Type B pancreatic cell (in vitro differentiated cells): ENCODE measurements at regions not wholly inside any gene's neighbourhood (a gene's known extent, or its start where the extent isn't known, plus 50 kb on each side); places are given as distances from the start of the nearest gene placed in this dataset.

Experiments used
- DNase-seq: peaks from one replicate; pipeline ENCODE4 v3.0.0; 2021; ENCODE audit warnings: mixed read lengths; ENCODE audit not compliant: unreplicated experiment; ENCODE audit errors: extremely low spot score
- H3K27ac Mint-ChIP-seq: 2 replicates; pipeline ENCODE4 v1.8.0; 2021; ENCODE audit warnings: mild to moderate bottlenecking, mixed read lengths
- H3K27me3 Mint-ChIP-seq: 2 replicates; pipeline ENCODE4 v1.8.0; 2021; ENCODE audit warnings: mixed read lengths
- H3K36me3 Mint-ChIP-seq: 2 replicates; pipeline ENCODE4 v1.8.0; 2021; ENCODE audit warnings: mixed read lengths
- H3K4me1 Mint-ChIP-seq: one replicate; pipeline ENCODE4 v1.8.0; 2021; ENCODE audit warnings: mixed read lengths; ENCODE audit not compliant: unreplicated experiment
- H3K4me3 Mint-ChIP-seq: 2 replicates; pipeline ENCODE4 v1.8.0; 2021; ENCODE audit warnings: mild to moderate bottlenecking, mixed read lengths
- H3K9me3 Mint-ChIP-seq: 2 replicates; pipeline ENCODE4 v1.8.0; 2021; ENCODE audit warnings: mixed read lengths
- CTCF ChIP-seq: fragments of 200-600 bp; sonication (generic); conservative IDR thresholded peaks from 2 replicates; pipeline ENCODE4 v1.5.0; 2021; ENCODE audit warnings: antibody characterized with exemption, mild to moderate bottlenecking

GRCh38 chr3:54026543-54026942, 95.8 kb upstream of the CACNA2D3 start:
- H3K36me3 Mint-ChIP-seq = no peaks in the 10 kb centered on the region
- H3K9me3 Mint-ChIP-seq = no peaks in the 10 kb centered on the region
- DNase-seq = no peak
- H3K4me1 Mint-ChIP-seq = no peaks in the 10 kb centered on the region
- TF ChIP-seq CTCF = no peak
- no peak overlapping the region for H3K27ac Mint-ChIP-seq
- H3K27me3 Mint-ChIP-seq = no peaks in the 10 kb centered on the region
- H3K4me3 Mint-ChIP-seq = no peak overlapping the region

GRCh38 chr3:54021071-54021470, 101.3 kb upstream of the CACNA2D3 start:
- no peak for TF ChIP-seq CTCF
- Mint-ChIP-seq H3K9me3 (no peaks in the 10 kb centered on the region), H3K36me3 (no peaks in the 10 kb centered on the region), H3K27me3 (no peaks in the 10 kb centered on the region), H3K27ac (no peak overlapping the region), H3K4me1 (no peaks in the 10 kb centered on the region), H3K4me3 (no peak overlapping the region)
- DNase-seq = no peak

- H3K4me1 Mint-ChIP-seq = no peaks in the 10 kb centered on the region
- no peaks in the 10 kb centered on the region for H3K9me3 Mint-ChIP-seq
- H3K4me3 Mint-ChIP-seq = no peak overlapping the region
- TF ChIP-seq CTCF = no peak
- no peaks in the 10 kb centered on the region for H3K36me3 Mint-ChIP-seq
- DNase-seq = no peak
- H3K27me3 Mint-ChIP-seq = no peaks in the 10 kb centered on the region
- H3K27ac Mint-ChIP-seq = no peak overlapping the region
Observed at GRCh38 chr3:54020436-54020835, 101.9 kb upstream of the CACNA2D3 start.

- Mint-ChIP-seq H3K4me3 (no peak overlapping the region), H3K27me3 (peaks cover 3% of the 10 kb centered on the region), H3K27ac (no peak overlapping the region), H3K4me1 (no peaks in the 10 kb centered on the region), H3K9me3 (no peaks in the 10 kb centered on the region), H3K36me3 (no peaks in the 10 kb centered on the region)
- no peak for TF ChIP-seq CTCF
- DNase-seq = no peak
Observed at GRCh38 chr3:54014067-54014466, 108.3 kb upstream of the CACNA2D3 start.

- Mint-ChIP-seq H3K36me3 (no peaks in the 10 kb centered on the region), H3K4me3 (no peak overlapping the region), H3K4me1 (peaks cover 3% of the 10 kb centered on the region), H3K27ac (no peak overlapping the region), H3K27me3 (peaks cover 7% of the 10 kb centered on the region), H3K9me3 (no peaks in the 10 kb centered on the region)
- no peak for DNase-seq
- TF ChIP-seq CTCF = no peak
Observed at GRCh38 chr3:54008744-54009143, 113.6 kb upstream of the CACNA2D3 start.

GRCh38 chr3:54008099-54008498, 114.3 kb upstream of the CACNA2D3 start:
- TF ChIP-seq CTCF = no peak
- peaks cover 7% of the 10 kb centered on the region for H3K27me3 Mint-ChIP-seq
- H3K9me3 Mint-ChIP-seq = no peaks in the 10 kb centered on the region
- no peaks in the 10 kb centered on the region for H3K36me3 Mint-ChIP-seq
- peaks cover 3% of the 10 kb centered on the region for H3K4me1 Mint-ChIP-seq
- no peak overlapping the region for H3K27ac Mint-ChIP-seq
- H3K4me3 Mint-ChIP-seq = no peak overlapping the region
- no peak for DNase-seq
